HUES48 (cell line): ENCODE measurements at regions not wholly inside any gene's neighbourhood (a gene's known extent, or its start where the extent isn't known, plus 50 kb on each side); places are given as distances from the start of the nearest gene placed in this dataset.

Experiments used
- H3K27ac ChIP-seq: one replicate; pipeline ENCODE4 v1.7.0; 2013; ENCODE audit warnings: low read depth, low read length, inconsistent platforms
- H3K27me3 ChIP-seq: 2 replicates; pipeline ENCODE4 v1.6.1; 2013; ENCODE audit warnings: mild to moderate bottlenecking, low read length; ENCODE audit not compliant: control insufficient read depth, insufficient read depth
- H3K36me3 ChIP-seq: 2 replicates; pipeline ENCODE4 v1.6.1; 2013; ENCODE audit warnings: low read length; ENCODE audit not compliant: control insufficient read depth, insufficient read depth
- H3K4me1 ChIP-seq: 2 replicates; pipeline ENCODE4 v1.6.1; 2013; ENCODE audit warnings: mild to moderate bottlenecking, low read length; ENCODE audit not compliant: control insufficient read depth, insufficient read depth
- H3K4me3 ChIP-seq: 2 replicates; pipeline ENCODE4 v1.5.1; 2013; ENCODE audit warnings: mild to moderate bottlenecking, low read depth, low read length
- H3K9ac ChIP-seq: 2 replicates; pipeline ENCODE4 v1.6.1; 2013; ENCODE audit warnings: mild to moderate bottlenecking, low read depth, low read length, moderate library complexity
- H3K9me3 ChIP-seq: 2 replicates; pipeline ENCODE4 v1.6.1; 2013; ENCODE audit warnings: low read length; ENCODE audit not compliant: control insufficient read depth, insufficient read depth

DNA sequence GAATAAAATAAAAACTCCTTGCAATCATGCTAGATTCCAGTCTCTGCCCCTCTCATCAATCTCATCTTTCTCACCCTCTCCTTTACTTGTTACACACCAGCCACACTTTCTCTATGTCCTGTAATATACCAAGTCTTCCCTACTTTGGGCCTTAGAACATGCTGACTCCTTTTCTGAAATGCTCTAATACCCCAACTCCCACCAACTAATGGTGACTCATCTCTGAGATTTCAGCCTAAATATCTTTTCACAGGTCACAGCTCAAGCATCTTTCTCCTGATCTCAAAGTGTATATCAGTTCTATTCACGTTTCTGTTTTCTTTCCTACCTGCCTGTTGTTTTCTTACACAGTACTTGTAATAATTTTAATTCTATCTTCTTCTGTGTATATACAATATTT, 378.9 kb upstream of the PRICKLE1 start:
- Histone ChIP-seq H3K4me1 (no peaks in the 10 kb centered on the region), H3K27ac (no peak overlapping the region), H3K27me3 (no peaks in the 10 kb centered on the region)

DNA sequence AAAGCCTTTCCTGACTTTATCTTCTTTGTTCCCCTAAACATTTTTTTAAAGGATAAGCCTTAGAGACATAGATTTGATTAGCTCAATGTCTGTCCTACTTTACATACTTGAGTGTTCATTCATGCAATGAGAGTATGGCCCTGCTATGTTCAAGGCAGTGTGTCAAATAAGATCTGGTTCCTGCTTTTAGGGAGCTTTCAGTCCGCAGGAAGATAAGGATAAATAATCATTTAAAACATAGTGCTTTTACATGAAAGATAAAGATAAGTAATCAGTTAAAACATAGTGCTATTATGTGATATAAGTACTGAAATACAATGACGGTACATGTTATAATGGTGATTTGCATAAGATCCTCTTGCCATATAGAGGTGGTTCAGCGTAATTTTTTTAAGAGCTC, 378.3 kb upstream of the PRICKLE1 start:
- Histone ChIP-seq H3K9me3 (0 out of 2 replicates have a peak, but pooled peaks cover 6% of the 10 kb centered on the region), H3K36me3 (no peaks in the 10 kb centered on the region), H3K27me3 (no peaks in the 10 kb centered on the region), H3K4me3 (no peak overlapping the region), H3K4me1 (no peaks in the 10 kb centered on the region), H3K27ac (no peak overlapping the region), H3K9ac (no peak overlapping the region)

More for the DNA sequence above, 378.9 kb upstream of the PRICKLE1 start:
- H3K4me3 ChIP-seq, result no peak overlapping the region
- H3K36me3 ChIP-seq, result no peaks in the 10 kb centered on the region
- H3K9ac ChIP-seq, result no peak overlapping the region
- H3K9me3 ChIP-seq, result 0 out of 2 replicates have a peak, but pooled peaks cover 6% of the 10 kb centered on the region

DNA sequence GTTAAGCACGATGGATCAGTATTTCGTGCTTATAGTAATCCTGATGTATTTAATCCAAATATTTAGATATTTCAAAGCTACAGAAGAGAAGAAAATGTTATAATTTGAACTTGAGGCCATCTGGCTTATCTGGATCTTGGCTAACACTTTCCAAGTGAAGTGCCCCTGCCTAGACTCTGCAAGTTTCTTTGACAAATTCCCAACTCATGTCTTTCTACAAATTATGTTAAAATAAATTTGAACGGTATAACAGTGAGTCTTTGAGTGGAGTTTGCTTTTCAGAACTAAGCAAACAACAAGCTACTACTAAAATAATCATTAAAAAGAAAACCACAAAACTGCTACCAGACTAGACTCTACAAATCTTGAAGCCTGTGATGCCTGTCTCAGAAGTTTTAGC, 374.4 kb upstream of the PRICKLE1 start:
- Histone ChIP-seq H3K9me3 (no peaks in the 10 kb centered on the region), H3K36me3 (no peaks in the 10 kb centered on the region), H3K9ac (no peak overlapping the region), H3K27me3 (no peaks in the 10 kb centered on the region), H3K27ac (no peak overlapping the region), H3K4me1 (no peaks in the 10 kb centered on the region), H3K4me3 (no peak overlapping the region)

DNA sequence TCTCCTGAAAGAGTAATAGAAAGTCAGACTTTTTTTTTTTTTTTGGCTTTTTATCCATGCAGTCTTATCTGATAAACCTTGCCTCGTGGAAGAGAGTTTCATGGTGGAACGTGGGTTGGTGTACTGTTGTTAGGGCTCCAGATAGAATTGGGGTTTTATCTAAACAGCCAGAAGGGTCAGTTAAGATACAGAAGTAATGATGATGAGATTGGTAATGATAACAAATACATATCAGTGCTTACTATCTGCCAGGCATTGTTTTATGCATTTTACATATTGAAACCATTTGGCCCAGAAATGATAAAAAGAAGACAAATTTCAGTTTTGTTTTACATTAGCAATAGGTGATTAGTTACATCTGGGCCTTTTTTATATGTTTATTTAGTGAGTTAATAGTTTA, 372.8 kb upstream of the PRICKLE1 start:
- H3K27me3 ChIP-seq, result no peaks in the 10 kb centered on the region
- no peaks in the 10 kb centered on the region for H3K4me1 ChIP-seq
- no peak overlapping the region for H3K9ac ChIP-seq
- H3K9me3 ChIP-seq, result no peaks in the 10 kb centered on the region
- H3K4me3 ChIP-seq, result no peak overlapping the region
- H3K36me3 ChIP-seq, result no peaks in the 10 kb centered on the region
- no peak overlapping the region for H3K27ac ChIP-seq

DNA sequence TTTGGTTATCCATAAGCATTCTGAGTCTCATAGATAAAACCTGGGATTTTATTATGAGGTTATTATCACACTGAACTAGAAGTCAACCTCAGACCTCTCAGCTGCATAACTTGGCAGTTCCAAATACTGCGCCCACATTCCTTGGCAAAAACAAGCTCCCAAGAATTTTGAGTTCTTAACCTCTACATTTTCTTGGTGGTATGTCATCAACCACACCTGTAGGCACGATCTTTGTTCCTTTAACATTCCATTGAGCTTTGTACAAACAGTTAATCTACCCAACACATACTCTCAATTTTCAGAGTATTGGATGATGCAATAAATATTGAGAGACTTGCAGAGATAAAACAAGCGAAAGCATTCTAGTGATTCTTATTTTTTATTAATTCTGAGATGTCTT, 371.8 kb upstream of the PRICKLE1 start:
- Histone ChIP-seq H3K9me3 (no peaks in the 10 kb centered on the region), H3K4me3 (no peak overlapping the region), H3K27me3 (no peaks in the 10 kb centered on the region), H3K36me3 (no peaks in the 10 kb centered on the region), H3K9ac (no peak overlapping the region), H3K27ac (no peak overlapping the region), H3K4me1 (no peaks in the 10 kb centered on the region)

DNA sequence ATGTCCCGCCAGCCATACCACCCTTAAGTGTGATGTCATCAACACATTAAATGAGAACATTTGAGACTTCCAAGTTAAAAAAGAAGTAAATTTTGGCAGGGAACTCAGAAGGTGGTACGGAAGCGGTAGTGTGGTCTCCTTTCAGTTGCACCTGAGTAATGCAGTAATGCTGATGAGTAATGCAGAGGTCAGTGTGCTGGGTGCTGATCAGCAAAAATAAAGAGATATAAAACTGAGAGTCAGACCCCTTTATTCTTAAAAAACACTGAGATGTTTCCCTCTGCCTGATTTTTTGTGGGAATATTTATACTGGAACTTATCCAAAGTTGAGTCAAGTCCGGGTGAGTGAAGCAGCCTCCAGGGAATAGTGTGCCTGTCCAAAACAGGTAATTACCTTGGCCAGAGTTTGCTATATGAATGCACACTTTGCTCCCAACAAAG, 370.6 kb upstream of the PRICKLE1 start:
- no peak overlapping the region for H3K4me3 ChIP-seq
- no peak overlapping the region for H3K27ac ChIP-seq
- no peaks in the 10 kb centered on the region for H3K9me3 ChIP-seq
- no peaks in the 10 kb centered on the region for H3K4me1 ChIP-seq
- no peaks in the 10 kb centered on the region for H3K36me3 ChIP-seq
- H3K27me3 ChIP-seq, result no peaks in the 10 kb centered on the region
- no peak overlapping the region for H3K9ac ChIP-seq

DNA sequence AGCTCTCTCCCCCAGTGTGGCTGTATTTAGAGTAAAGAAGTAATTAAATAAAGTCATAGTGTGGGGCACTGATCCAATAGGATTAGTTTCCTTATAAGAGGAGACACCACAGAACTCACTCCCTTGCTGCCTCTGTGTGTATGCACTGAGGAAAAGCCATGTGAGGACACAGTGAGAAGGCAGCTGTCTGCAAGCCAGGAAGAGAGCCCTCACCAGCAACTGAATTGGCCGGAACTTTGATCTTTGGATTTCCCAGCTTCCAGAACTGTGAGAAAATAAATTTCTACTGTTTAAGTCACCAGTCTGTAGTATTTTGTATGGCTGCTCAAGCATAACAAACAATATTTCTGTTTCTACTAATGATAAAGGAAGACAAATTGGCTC, 368.7 kb upstream of the PRICKLE1 start:
- H3K36me3 ChIP-seq, result no peaks in the 10 kb centered on the region
- no peaks in the 10 kb centered on the region for H3K4me1 ChIP-seq
- no peak overlapping the region for H3K4me3 ChIP-seq
- no peak overlapping the region for H3K9ac ChIP-seq
- peaks cover 2% of the 10 kb centered on the region; the same call in 1 of the 2 replicates for H3K9me3 ChIP-seq
- H3K27me3 ChIP-seq, result no peaks in the 10 kb centered on the region
- no peak overlapping the region for H3K27ac ChIP-seq

DNA sequence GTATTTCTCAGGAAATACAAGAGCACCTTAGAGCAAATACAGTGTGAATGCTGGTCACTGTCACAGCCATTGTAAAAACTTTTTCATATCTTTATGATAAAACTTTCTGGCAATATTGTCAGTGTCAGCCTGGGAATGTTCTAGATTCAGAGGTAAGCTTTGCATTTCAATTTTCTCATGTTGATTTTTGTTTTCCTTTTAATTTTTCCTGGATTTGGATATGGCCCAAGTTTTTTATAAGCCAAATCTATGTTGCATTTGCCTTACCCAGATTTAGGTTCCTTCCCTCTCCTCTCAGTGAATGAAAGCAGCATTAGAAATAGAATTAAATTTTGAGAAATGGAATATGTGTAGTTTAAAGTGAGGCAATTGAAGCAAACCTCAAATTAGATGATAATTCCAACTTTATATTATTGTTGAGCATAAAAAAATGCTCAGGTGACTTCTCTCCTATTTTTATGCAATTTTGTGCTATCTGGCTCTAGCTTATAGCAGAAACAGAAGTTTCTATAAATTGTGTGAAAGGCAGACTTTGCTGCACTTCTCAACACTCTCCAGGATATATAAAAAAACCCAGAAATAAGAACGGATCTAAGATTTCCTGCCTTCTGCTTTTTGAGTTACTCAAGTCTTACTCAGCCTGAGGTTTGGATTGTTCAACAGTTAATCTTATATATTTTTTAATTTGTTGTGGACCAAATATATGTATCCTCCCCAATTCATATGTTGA, 368.2 kb upstream of the PRICKLE1 start:
- H3K9me3 ChIP-seq, result peaks cover 2% of the 10 kb centered on the region; the same call in 1 of the 2 replicates
- no peaks in the 10 kb centered on the region for H3K27me3 ChIP-seq
- no peak overlapping the region for H3K4me3 ChIP-seq
- H3K9ac ChIP-seq, result no peak overlapping the region
- H3K4me1 ChIP-seq, result no peaks in the 10 kb centered on the region
- no peak overlapping the region for H3K27ac ChIP-seq
- H3K36me3 ChIP-seq, result no peaks in the 10 kb centered on the region

DNA sequence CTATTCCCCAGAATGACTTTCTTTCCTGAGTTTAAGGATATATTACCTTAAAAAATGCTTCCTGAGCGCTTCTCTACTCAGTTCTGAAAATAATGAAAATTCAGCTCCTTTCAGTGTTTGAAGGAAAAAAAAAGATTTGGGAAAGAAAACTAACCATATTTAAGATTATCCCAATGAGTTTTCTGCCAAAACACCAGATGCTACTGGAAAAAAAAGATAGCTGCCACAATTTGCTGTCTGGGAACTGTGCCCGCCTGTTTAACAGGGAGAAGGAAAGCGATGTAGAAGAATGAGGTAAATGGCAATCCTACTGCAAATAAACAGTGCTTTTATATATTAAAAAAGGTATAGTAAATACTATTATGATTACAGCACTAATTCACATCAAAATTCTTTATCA, 367.6 kb upstream of the PRICKLE1 start:
- H3K4me1 ChIP-seq, result no peaks in the 10 kb centered on the region
- H3K9ac ChIP-seq, result no peak overlapping the region
- peaks cover 2% of the 10 kb centered on the region; the same call in 1 of the 2 replicates for H3K9me3 ChIP-seq
- H3K36me3 ChIP-seq, result no peaks in the 10 kb centered on the region
- no peak overlapping the region for H3K27ac ChIP-seq
- no peak overlapping the region for H3K4me3 ChIP-seq
- no peaks in the 10 kb centered on the region for H3K27me3 ChIP-seq

DNA sequence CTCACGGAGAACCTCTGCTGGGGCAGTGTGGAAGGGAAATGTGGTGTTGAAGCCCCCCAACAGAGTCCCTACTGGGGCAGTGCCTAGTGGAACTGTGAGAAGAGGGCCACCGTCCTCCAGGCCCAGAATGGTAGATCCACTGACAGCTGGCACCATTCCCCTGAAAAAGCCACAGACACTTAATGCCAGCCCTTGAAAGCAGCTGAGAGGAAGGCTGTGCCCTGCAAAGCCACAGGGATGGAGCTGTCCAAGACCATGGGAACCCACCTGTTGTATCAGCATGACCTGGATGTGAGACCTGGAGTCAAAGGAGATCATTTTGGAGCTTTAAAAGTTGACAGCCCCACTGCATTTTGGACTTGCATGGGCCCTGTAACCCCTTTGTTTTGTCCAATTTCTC, 363.5 kb upstream of the PRICKLE1 start:
- Histone ChIP-seq H3K4me3 (no peak overlapping the region), H3K27me3 (no peaks in the 10 kb centered on the region), H3K9me3 (peaks cover 2% of the 10 kb centered on the region; the same call in 1 of the 2 replicates), H3K27ac (no peak overlapping the region), H3K36me3 (no peaks in the 10 kb centered on the region), H3K4me1 (no peaks in the 10 kb centered on the region), H3K9ac (no peak overlapping the region)

DNA sequence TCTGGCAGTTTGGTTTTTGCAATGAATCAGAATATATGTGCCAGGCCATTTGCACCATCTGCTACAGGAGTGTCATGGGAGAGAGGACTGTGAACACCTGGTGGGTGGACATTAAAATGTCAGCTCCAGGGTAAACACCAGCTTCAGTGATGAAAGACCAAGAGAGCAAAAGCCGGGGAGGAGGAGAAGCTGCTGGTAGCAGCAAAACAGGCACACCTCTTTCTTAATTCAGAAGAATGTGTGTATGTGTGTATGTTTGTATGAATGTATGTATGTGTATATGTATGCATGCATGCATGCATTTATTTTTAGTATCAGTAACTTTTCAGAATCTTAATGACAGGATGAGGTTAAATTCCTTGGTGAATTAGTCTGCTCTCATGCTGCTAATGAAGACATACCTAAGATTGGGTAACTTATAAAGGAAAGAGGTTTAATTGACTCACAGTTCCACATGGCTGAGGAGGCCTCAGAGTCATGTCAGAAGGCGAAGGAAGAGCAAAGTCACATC, 357.4 kb upstream of the PRICKLE1 start:
- H3K4me1 ChIP-seq, result no peaks in the 10 kb centered on the region
- no peak overlapping the region for H3K9ac ChIP-seq
- no peaks in the 10 kb centered on the region for H3K36me3 ChIP-seq
- no peak overlapping the region for H3K4me3 ChIP-seq
- no peak overlapping the region for H3K27ac ChIP-seq
- H3K9me3 ChIP-seq, result no peaks in the 10 kb centered on the region
- H3K27me3 ChIP-seq, result no peaks in the 10 kb centered on the region
